ENCODE measurements at regions not wholly inside any gene's neighbourhood (a gene's known extent, or its start where the extent isn't known, plus 50 kb on each side); places are given as distances from the start of the nearest gene placed in this dataset.

DNA sequence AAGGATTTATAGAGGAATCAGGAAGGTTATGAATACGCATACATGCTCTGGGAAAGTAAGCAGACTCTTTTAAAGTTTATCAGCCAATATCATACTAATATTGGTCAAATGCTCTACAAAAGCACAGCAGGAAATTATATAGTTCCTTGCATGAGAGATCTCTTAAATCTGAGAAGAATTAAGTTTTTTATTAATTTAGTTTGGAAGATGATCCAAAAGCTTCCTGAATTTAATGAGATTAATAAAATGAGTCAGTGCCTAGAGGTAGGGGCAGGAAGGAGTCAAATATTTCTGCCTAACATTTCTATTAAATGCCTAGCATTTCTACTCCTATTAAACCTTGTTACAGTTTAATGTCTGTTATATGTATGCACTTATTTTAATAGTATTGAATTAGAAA, 1608.2 kb downstream of the GRIK2 start:
- peaks cover 0 to 2% of the 10 kb centered on the region in 2 experiments; a peak in 1 of 4 replicates for H3K9me3 ChIP-seq (ENCODE audit: insufficient read depth in 2 of 2, low read depth in 1 of 2, low read length in 1 of 2)
- no peaks in the 10 kb centered on the region for H3K79me1 ChIP-seq (ENCODE audit: low read depth, low read length)
- POLR2A ChIA-PET (ENCODE audit: partially characterized antibody), result no interaction called here
- no peak overlapping the region for H3K4ac ChIP-seq (replicated peaks; ENCODE audit: insufficient read length, low read depth, low read length)
- H3K23me2 ChIP-seq (ENCODE audit: low read depth, low read length), result no peaks in the 10 kb centered on the region
- H3K23ac ChIP-seq (ENCODE audit: insufficient read length), result no peak overlapping the region
- H3K4me2 ChIP-seq (ENCODE audit: insufficient read depth in 1 of 2, low read depth in 2 of 2, low read length in 2 of 2), result peak overlapping the region in 1 of 2 experiments; percentile 58; a peak in 1 of 4 replicates
- H4K8ac ChIP-seq (ENCODE audit: extremely low read depth, insufficient read depth, low read length), result no peak overlapping the region
- no peak overlapping the region for H3K9ac ChIP-seq (replicated peaks in 1 of 4; ENCODE audit: extremely low read depth in 1 of 4, low read depth in 3 of 4, low read length in 3 of 4)
- no peak overlapping the region for H2BK120ac ChIP-seq (replicated peaks; ENCODE audit: low read depth, low read length)
- H3K4me1 ChIP-seq (replicated peaks in 1 of 4; ENCODE audit: control insufficient read depth in 3 of 4, insufficient read depth in 4 of 4, low read length in 3 of 4), result peaks cover 0 to 7% (median 0%) of the 10 kb centered on the region in 4 experiments; a peak in 2 of 7 replicates
- H3K27ac ChIP-seq (ENCODE audit: low read depth, low read length), result no peak overlapping the region
- CTCF ChIA-PET (ENCODE audit: partially characterized antibody), result no interaction called here
- no peaks in the 10 kb centered on the region for H3K27me3 ChIP-seq (replicated peaks in 1 of 4; ENCODE audit: control insufficient read depth in 3 of 4, extremely low read depth in 1 of 4, insufficient read depth in 3 of 4, low read length in 3 of 4)
- FAIRE-seq (no peak), DNase-seq (ENCODE audit: low read depth in 1 of 2, low spot score in 2 of 2) (no peak)
- H2BK20ac ChIP-seq (ENCODE audit: low read length), result no peak overlapping the region
- H2BK15ac ChIP-seq (ENCODE audit: low read length), result no peak overlapping the region
- H3K14ac ChIP-seq (ENCODE audit: insufficient read length), result no peak overlapping the region
- no peak overlapping the region for H3K18ac ChIP-seq (ENCODE audit: extremely low read depth, low read length)
- H2BK12ac ChIP-seq (ENCODE audit: low read depth, low read length), result no peak overlapping the region
- H4K5ac ChIP-seq (ENCODE audit: insufficient read length, low read depth, low read length), result no peak overlapping the region
- no peak overlapping the region for H3K4me3 ChIP-seq (ENCODE audit: extremely low read depth in 1 of 4, insufficient read depth in 2 of 4, low read depth in 3 of 4, low read length in 4 of 4)
- H2AK5ac ChIP-seq (ENCODE audit: low read depth, low read length), result no peak overlapping the region
- 100% methylated on average over 1 of the region's 1 CpG; no CpG with 5 or more reads in 1 of the 2 experiments for WGBS, 2 experiments (ENCODE audit: extremely low coverage in 1 of 2, insufficient coverage in 1 of 2, insufficient read length in 1 of 2, insufficient replicate concordance in 2 of 2, low coverage in 1 of 2, low lambda C conversion rate in 2 of 2, missing lambda C conversion rate in 1 of 2)
- no peak overlapping the region for H4K91ac ChIP-seq (replicated peaks; ENCODE audit: insufficient read length, low read length)
- no peak overlapping the region for H2BK5ac ChIP-seq (ENCODE audit: low read depth, low read length)
- no peaks in the 10 kb centered on the region for H3K79me2 ChIP-seq (ENCODE audit: control insufficient read depth in 1 of 2, insufficient read depth in 2 of 2, low read length in 2 of 2)
- H3K36me3 ChIP-seq (ENCODE audit: control insufficient read depth in 2 of 4, insufficient read depth in 4 of 4, low read length in 3 of 4), result no peaks in the 10 kb centered on the region; a peak in 1 of 8 replicates
- no peak overlapping the region for H3K56ac ChIP-seq (replicated peaks; ENCODE audit: insufficient read length, low read depth, low read length)
- H4K20me1 ChIP-seq (replicated peaks in 1 of 2; ENCODE audit: control insufficient read depth in 1 of 2, insufficient read depth in 2 of 2, low read length in 2 of 2), result no peaks in the 10 kb centered on the region
- H2AFZ ChIP-seq (ENCODE audit: low read length), result peak overlapping the region; percentile 99
- TF ChIP-seq JUN (IDR thresholded peaks at IDR 0.05; ENCODE audit: low read depth, low read length) (no peak), RAD21 (IDR thresholded peaks at IDR 0.05 in 1 of 2, conservative IDR thresholded peaks at IDR 0.05 in 1 of 2; ENCODE audit: low read depth in 2 of 2, low read length in 2 of 2) (no peak), KDM1A (IDR thresholded peaks at IDR 0.05; ENCODE audit: borderline replicate concordance, low read length) (no peak), GABPA (IDR thresholded peaks at IDR 0.05; ENCODE audit: borderline replicate concordance, insufficient read depth, low read length) (no peak), ATF3 (IDR thresholded peaks at IDR 0.05; ENCODE audit: insufficient read depth, low read depth, low read length) (no peak), CTBP2 (IDR thresholded peaks at IDR 0.05; ENCODE audit: borderline replicate concordance, insufficient read depth, insufficient read length, low read length) (no peak), HDAC2 (IDR thresholded peaks at IDR 0.05; ENCODE audit: borderline replicate concordance in 1 of 2, low read depth in 2 of 2, low read length in 2 of 2) (no peak), RXRA (IDR thresholded peaks at IDR 0.05; ENCODE audit: insufficient read depth, low read depth, low read length) (no peak), ASH2L (IDR thresholded peaks at IDR 0.05; ENCODE audit: low read length) (no peak), SIRT6 (IDR thresholded peaks at IDR 0.05; ENCODE audit: low read length) (no peak), SP4 (IDR thresholded peaks at IDR 0.05; ENCODE audit: low read length) (no peak), MAFK (IDR thresholded peaks at IDR 0.05; ENCODE audit: low read depth, low read length) (no peak), POU5F1 (IDR thresholded peaks at IDR 0.05; ENCODE audit: low read depth, low read length) (no peak), KDM4A (IDR thresholded peaks at IDR 0.05; ENCODE audit: low read depth, low read length, severe bottlenecking) (no peak)

All from H1 (cell line).